ENCODE measurements at regions not wholly inside any gene's neighbourhood (a gene's known extent, or its start where the extent isn't known, plus 50 kb on each side); places are given as distances from the start of the nearest gene placed in this dataset.
A peak's percentile ranks its signal among the peaks of the same experiment; 100 is the strongest.

DNA sequence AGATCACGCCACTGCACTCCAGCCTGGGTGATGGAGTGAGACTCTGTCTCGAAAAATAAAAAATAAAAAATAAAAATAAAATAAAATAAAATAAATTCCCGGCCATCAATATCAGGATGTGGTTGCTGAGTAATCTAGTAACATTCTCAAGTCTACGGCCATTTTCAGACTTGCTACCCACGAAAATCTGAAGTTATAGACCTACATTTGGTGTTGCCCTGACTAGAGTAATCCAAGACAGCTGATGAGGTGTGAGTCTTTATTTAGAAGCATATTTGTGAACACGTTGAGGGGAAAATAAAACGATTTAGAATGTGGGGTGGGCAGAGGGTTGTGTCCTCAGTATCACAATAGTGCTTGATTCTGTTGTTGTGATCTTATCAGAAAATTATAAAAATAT lies 130.2 kb upstream of the MID1 start:
- FAIRE-seq (no peak), DNase-seq (ENCODE audit: insufficient read length) (no peak)
- TF ChIP-seq POLR2AphosphoS5 (IDR thresholded peaks at IDR 0.05; ENCODE audit: low read depth, low read length): no peak
- TF ChIP-seq POLR2A (IDR thresholded peaks at IDR 0.05; ENCODE audit: low read depth, low read length): no peak
- no peak for TF ChIP-seq TAF1 (IDR thresholded peaks at IDR 0.05; ENCODE audit: borderline replicate concordance, low read depth, low read length)

DNA sequence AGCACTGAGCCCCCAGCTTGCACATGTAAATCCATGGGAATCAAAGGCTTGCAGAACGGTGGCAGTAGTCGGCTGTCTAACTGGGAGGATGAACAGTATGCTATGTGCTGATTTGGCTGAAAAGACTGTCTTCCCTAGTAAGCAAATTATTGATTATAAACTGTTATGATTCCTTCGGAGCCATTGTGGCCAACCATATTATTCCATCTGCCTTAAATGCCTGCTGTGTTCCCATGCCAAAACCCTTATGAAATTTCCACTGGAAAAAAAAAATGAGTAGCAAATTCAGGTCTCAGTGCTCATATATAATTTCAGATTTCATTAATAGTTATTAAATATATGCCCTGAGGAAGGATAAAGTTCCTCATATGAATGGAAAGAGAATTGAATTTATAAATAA lies 132.7 kb upstream of the MID1 start:
- FAIRE-seq: no peak
- DNase-seq (ENCODE audit: insufficient read length): no peak
- TF ChIP-seq TAF1 (IDR thresholded peaks at IDR 0.05; ENCODE audit: borderline replicate concordance, low read depth, low read length) (no peak), POLR2A (IDR thresholded peaks at IDR 0.05; ENCODE audit: low read depth, low read length) (no peak), POLR2AphosphoS5 (IDR thresholded peaks at IDR 0.05; ENCODE audit: low read depth, low read length) (no peak)

DNA sequence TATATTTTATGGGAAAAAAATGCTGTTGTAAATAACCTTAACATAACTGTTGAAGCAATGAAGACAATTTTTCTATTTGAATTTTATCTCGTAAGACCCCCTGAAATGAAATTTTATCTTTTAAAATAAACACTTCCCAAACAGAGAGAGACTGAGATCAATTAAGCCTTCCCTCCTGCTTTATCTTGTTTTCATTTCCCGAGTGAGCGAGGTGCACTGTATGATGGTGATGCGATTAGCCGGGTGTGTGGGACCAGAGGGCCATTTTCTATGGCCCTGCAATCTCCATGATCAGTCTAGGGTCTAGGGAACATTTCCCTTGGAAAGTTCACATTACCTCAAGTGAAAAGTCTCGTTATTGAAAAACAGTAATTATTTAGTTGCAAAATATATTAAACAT lies 134.1 kb upstream of the MID1 start:
- TF ChIP-seq TAF1 (IDR thresholded peaks at IDR 0.05; ENCODE audit: borderline replicate concordance, low read depth, low read length) (no peak), POLR2A (IDR thresholded peaks at IDR 0.05; ENCODE audit: low read depth, low read length) (no peak), POLR2AphosphoS5 (IDR thresholded peaks at IDR 0.05; ENCODE audit: low read depth, low read length) (no peak)
- no peak for FAIRE-seq
- no peak for DNase-seq (ENCODE audit: insufficient read length)

GRCh38 chrX:10755439-10756334 lies 135.3 kb upstream of the MID1 start:
- no peak for TF ChIP-seq POLR2AphosphoS5 (IDR thresholded peaks at IDR 0.05; ENCODE audit: low read depth, low read length)
- no peak for TF ChIP-seq POLR2A (IDR thresholded peaks at IDR 0.05; ENCODE audit: low read depth, low read length)
- TF ChIP-seq TAF1 (IDR thresholded peaks at IDR 0.05; ENCODE audit: borderline replicate concordance, low read depth, low read length): no peak
- DNase-seq (ENCODE audit: insufficient read length): no peak
- no peak for FAIRE-seq

GRCh38 chrX:10756441-10756840 lies 136.1 kb upstream of the MID1 start:
- TF ChIP-seq POLR2A (IDR thresholded peaks at IDR 0.05; ENCODE audit: low read depth, low read length) (no peak), TAF1 (IDR thresholded peaks at IDR 0.05; ENCODE audit: borderline replicate concordance, low read depth, low read length) (no peak), POLR2AphosphoS5 (IDR thresholded peaks at IDR 0.05; ENCODE audit: low read depth, low read length) (no peak)
- FAIRE-seq: no peak
- no peak for DNase-seq (ENCODE audit: insufficient read length)

DNA sequence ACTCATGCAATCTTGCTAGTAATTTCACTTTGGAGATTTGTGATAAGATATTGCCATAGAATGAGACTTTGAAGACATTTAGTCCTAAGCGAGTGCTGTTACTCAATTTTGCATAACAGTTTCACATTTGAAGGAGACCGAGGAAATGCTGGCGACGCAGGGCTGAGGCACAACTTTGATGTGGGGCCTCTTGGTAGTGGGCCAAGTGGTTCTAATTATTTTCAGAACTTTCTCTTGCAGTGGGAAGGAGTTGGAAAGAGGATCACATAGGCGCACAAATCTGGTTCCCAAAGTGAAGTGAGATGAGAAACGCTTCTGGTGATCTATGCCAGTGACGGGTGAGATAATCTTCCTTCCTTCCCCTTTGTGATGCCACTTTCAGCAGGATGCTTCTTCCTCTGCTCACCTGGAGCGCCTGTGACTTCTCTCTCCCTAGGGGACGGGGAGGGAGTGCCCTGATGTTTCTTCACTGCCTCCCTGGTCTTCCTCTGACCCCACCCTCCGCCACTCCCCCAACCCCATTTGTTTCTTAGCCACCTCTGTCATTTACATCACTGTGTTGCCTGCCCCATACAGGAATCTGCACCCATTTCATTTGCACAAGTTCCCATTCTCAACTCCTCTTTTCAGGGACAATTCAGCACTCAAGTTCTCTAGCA lies 138.9 kb upstream of the MID1 start:
- DNase-seq (ENCODE audit: insufficient read length): no peak
- no peak for FAIRE-seq
- TF ChIP-seq POLR2A (IDR thresholded peaks at IDR 0.05; ENCODE audit: low read depth, low read length) (no peak), POLR2AphosphoS5 (IDR thresholded peaks at IDR 0.05; ENCODE audit: low read depth, low read length) (no peak), TAF1 (IDR thresholded peaks at IDR 0.05; ENCODE audit: borderline replicate concordance, low read depth, low read length) (no peak)

- FAIRE-seq: no peak
- DNase-seq (ENCODE audit: insufficient read length): no peak
- no peak for TF ChIP-seq POLR2AphosphoS5 (IDR thresholded peaks at IDR 0.05; ENCODE audit: low read depth, low read length)
- TF ChIP-seq POLR2A (IDR thresholded peaks at IDR 0.05; ENCODE audit: low read depth, low read length): no peak
- no peak for TF ChIP-seq TAF1 (IDR thresholded peaks at IDR 0.05; ENCODE audit: borderline replicate concordance, low read depth, low read length)
Observed at GRCh38 chrX:10761447-10761846, 141.1 kb upstream of the MID1 start.

DNA sequence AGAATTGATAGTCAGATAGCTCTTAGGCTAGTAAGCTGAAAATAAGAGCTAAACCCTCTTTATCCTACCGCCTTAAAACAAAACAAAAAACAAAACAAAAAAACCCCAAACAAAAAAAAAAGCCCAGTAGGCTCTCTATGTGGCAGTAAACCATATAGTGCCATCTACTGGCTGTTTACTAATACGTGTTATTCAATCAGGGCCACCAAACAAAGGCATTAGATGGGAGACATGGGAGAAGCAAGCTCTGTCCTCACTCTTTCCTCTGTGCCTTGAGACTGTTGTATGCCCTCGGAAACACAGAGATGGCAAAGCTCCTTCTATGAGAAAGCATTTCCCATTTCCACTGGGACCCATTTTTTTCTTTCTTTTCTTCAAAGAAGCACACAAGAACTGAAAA lies 148.8 kb upstream of the MID1 start:
- FAIRE-seq (peak; percentile 85), DNase-seq (ENCODE audit: insufficient read length) (peak; percentile 6)
- TF ChIP-seq POLR2AphosphoS5 (IDR thresholded peaks at IDR 0.05; ENCODE audit: low read depth, low read length) (no peak), POLR2A (IDR thresholded peaks at IDR 0.05; ENCODE audit: low read depth, low read length) (no peak), TAF1 (IDR thresholded peaks at IDR 0.05; ENCODE audit: borderline replicate concordance, low read depth, low read length) (no peak)

DNA sequence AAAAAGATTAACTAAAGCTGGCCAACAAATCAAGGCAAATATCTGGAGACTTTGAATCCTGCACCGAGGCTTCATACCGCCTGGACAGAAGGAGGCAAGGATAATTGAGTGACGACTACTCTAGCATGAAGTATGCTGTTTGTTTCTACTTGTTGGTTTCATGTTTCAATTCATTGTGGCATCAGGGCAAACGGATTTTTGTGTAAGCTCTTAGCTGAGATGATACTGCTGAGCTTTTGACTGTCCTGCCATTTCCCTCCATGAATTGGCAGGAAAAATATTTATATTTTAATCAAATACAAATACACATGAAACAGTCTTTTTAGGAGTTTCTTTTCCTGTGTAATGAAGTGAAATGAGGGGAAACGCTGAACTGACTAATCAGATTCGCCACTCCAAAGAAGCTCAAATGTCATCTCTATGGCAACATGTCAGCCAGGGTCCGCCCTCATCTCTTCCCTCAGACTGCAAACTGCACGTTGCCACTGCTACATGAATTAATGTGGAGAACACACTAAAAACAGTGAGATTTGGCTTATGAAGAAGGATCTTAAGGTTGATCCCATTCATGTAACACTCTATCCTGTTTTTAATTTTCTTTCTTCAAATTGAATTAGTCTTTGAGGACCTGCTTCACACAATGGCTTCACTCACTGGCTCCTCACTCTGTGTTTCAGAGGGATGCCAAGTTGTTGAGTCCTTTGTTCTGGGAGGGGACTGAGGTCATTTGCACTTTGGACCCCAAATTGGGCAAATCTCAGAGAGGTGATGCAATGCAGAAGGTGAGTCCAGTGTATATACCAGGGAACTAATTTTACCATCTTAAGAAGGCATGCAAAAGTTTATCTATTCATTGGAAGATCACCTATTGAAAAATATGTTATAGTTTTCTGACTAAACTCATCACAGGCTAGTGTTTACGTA lies 149.6 kb upstream of the MID1 start:
- no peak for TF ChIP-seq POLR2AphosphoS5 (IDR thresholded peaks at IDR 0.05; ENCODE audit: low read depth, low read length)
- no peak for FAIRE-seq
- DNase-seq (ENCODE audit: insufficient read length): no peak

- DNase-seq (ENCODE audit: insufficient read length) (no peak), FAIRE-seq (no peak)
- TF ChIP-seq POLR2AphosphoS5 (IDR thresholded peaks at IDR 0.05; ENCODE audit: low read depth, low read length) (no peak), TAF1 (IDR thresholded peaks at IDR 0.05; ENCODE audit: borderline replicate concordance, low read depth, low read length) (no peak), POLR2A (IDR thresholded peaks at IDR 0.05; ENCODE audit: low read depth, low read length) (no peak)
Observed at GRCh38 chrX:10773318-10773717, 152.9 kb upstream of the MID1 start.

DNA sequence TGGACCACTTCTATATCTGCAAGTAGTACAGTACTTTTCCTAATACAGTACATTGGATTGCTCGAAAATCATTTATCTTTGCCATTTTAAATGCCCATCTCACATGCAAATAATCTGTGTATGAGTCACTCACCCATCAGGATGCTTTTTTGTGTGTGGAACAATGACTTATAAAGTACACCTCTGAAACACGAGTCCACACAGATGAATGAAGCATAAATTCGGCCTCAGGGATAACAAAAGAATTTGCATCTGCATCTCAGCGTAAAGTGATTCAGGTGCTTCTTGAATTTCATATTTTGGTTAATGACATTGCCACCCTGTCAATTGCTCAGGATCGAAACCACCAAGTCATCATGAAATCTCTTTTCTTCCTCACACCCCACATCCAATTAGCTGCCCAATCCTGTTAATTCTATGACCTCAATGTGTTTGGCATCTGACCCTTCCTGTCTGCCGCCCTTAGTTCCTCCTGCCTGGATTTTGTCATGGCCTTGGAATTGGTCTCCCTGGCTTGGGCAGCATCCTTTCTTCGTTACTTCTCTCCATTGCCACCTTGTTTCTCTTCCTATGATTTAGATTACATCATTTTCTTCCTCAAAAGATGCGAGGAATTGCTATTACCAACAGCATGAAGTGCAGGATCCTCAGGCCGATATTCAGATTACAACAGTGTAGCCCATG lies 161.6 kb upstream of the MID1 start:
- TF ChIP-seq POLR2AphosphoS5 (IDR thresholded peaks at IDR 0.05; ENCODE audit: low read depth, low read length): no peak
- DNase-seq (ENCODE audit: insufficient read length) (no peak), FAIRE-seq (no peak)
